Upper lobe of right lung (tissue), 1 donor: ENCODE measurements at regions not wholly inside any gene's neighbourhood (a gene's known extent, or its start where the extent isn't known, plus 50 kb on each side); places are given as distances from the start of the nearest gene placed in this dataset.
"Not testable (repeated sequence)": the region's sequence is repeated elsewhere in the genome, so short reads cannot be mapped to it uniquely, and the experiment has no call there.

Experiments used
- ATAC-seq: fragments of 200-7000 bp; cut with Tn5 transposase; one replicate; pipeline ENCODE4 v1.9.1; 2020; ENCODE audit warnings: mild to moderate bottlenecking, moderate library complexity
- DNase-seq: peaks from one replicate; pipeline ENCODE4 v3.0.0-alpha.2; 2020
- H3K27ac ChIP-seq: fragments of 200-600 bp; one replicate; pipeline ENCODE4 v1.8.0; 2022
- H3K27me3 ChIP-seq: fragments of 200-600 bp; one replicate; pipeline ENCODE4 v1.8.0; 2022; ENCODE audit warnings: mild to moderate bottlenecking
- H3K36me3 ChIP-seq: fragments of 200-600 bp; one replicate; pipeline ENCODE4 v1.8.0; 2022
- H3K4me1 ChIP-seq: fragments of 200-600 bp; one replicate; pipeline ENCODE4 v1.8.0; 2022
- H3K4me3 ChIP-seq: fragments of 200-600 bp; one replicate; pipeline ENCODE4 v1.8.0; 2022; ENCODE audit warnings: mild to moderate bottlenecking
- H3K9me3 ChIP-seq: fragments of 200-600 bp; one replicate; pipeline ENCODE4 v1.8.0; 2022
- intact Hi-C: fragments of 100-400 bp; cut with DNase I; formaldehyde crosslinking; loops from one replicate; pipeline ENCODE4 v1.11.0; 2022
- TF ChIP-seq, protein P1 (sequence below): fragments of 200-600 bp; IDR thresholded peaks from one replicate; pipeline ENCODE4 v1.8.0; 2022; ENCODE audit warnings: antibody characterized with exemption
- donor health status: DM: no; HTN: yes; CAD: no; lungs with severe emphysema.

- no peak overlapping the region for H3K4me3 ChIP-seq
- TF ChIP-seq, protein P1, sequence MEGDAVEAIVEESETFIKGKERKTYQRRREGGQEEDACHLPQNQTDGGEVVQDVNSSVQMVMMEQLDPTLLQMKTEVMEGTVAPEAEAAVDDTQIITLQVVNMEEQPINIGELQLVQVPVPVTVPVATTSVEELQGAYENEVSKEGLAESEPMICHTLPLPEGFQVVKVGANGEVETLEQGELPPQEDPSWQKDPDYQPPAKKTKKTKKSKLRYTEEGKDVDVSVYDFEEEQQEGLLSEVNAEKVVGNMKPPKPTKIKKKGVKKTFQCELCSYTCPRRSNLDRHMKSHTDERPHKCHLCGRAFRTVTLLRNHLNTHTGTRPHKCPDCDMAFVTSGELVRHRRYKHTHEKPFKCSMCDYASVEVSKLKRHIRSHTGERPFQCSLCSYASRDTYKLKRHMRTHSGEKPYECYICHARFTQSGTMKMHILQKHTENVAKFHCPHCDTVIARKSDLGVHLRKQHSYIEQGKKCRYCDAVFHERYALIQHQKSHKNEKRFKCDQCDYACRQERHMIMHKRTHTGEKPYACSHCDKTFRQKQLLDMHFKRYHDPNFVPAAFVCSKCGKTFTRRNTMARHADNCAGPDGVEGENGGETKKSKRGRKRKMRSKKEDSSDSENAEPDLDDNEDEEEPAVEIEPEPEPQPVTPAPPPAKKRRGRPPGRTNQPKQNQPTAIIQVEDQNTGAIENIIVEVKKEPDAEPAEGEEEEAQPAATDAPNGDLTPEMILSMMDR: no peak
- peaks cover 19% of the 10 kb centered on the region for H3K4me1 ChIP-seq
- peak; percentile 78 for DNase-seq
- H3K27me3 ChIP-seq: no peaks in the 10 kb centered on the region
- no peaks in the 10 kb centered on the region for H3K9me3 ChIP-seq
- intact Hi-C loops: no loop called here
- peak; percentile 80 for ATAC-seq
- no peak overlapping the region for H3K27ac ChIP-seq
- no peaks in the 10 kb centered on the region for H3K36me3 ChIP-seq
Observed at GRCh38 chr6:43926634-43927531, 156.9 kb downstream of the VEGFA start.

DNA sequence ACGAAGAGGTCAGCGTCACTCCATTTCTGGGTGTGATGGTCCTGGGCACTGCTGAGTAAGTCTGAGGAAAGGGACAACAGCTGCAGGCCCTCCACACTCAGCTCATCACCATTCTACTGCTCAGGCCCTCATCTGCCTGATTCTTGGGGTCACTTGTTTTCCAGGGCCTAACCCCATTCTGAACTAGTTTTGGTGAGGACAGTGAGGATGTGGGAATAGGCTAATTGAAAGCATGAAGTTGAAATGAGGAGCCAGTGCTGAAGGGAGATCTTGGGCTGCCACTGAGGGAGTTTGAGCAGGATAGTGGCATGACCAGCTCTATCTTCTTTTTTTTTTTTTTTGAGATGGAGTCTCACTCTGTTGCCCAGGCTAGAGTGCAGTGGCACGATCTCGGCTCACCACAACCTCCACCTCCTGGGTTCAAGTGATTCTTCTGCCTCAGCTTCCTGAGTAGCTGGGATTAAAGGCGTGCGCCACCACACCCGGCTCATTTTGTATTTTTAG lies 155.7 kb downstream of the VEGFA start:
- H3K27me3 ChIP-seq, ATAC-seq, H3K9me3 ChIP-seq, H3K4me3 ChIP-seq, intact Hi-C loops, DNase-seq, H3K27ac ChIP-seq, H3K36me3 ChIP-seq: not testable (repeated sequence)
- H3K4me1 ChIP-seq: peaks cover 19% of the 10 kb centered on the region

GRCh38 chr6:43924222-43924702 lies 154.3 kb downstream of the VEGFA start:
- Histone ChIP-seq H3K4me1 (peaks cover 19% of the 10 kb centered on the region), H3K4me3 (no peak overlapping the region), H3K27me3 (no peaks in the 10 kb centered on the region), H3K36me3 (no peaks in the 10 kb centered on the region), H3K9me3 (no peaks in the 10 kb centered on the region), H3K27ac (no peak overlapping the region)
- peak; percentile 58 for ATAC-seq
- TF ChIP-seq, protein P1: no peak
- peak; percentile 73 for DNase-seq
- intact Hi-C loops: no loop called here

GRCh38 chr6:43923376-43924221 lies 153.6 kb downstream of the VEGFA start:
- no peak overlapping the region for H3K4me3 ChIP-seq
- H3K36me3 ChIP-seq: no peaks in the 10 kb centered on the region
- TF ChIP-seq, protein P1: no peak
- ATAC-seq (no peak), DNase-seq (peak; percentile 44)
- H3K4me1 ChIP-seq: peaks cover 19% of the 10 kb centered on the region
- H3K27ac ChIP-seq: no peak overlapping the region
- no peaks in the 10 kb centered on the region for H3K27me3 ChIP-seq
- no peaks in the 10 kb centered on the region for H3K9me3 ChIP-seq
- intact Hi-C loops: no loop called here

- Histone ChIP-seq H3K4me1 (peaks cover 19% of the 10 kb centered on the region), H3K27me3 (no peaks in the 10 kb centered on the region), H3K27ac (no peak overlapping the region), H3K36me3 (no peaks in the 10 kb centered on the region), H3K9me3 (no peaks in the 10 kb centered on the region), H3K4me3 (no peak overlapping the region)
- intact Hi-C loops: no loop called here
- ATAC-seq (no peak), DNase-seq (peak; percentile 37)
- TF ChIP-seq, protein P1: no peak
Observed at GRCh38 chr6:43922426-43923375, 152.7 kb downstream of the VEGFA start.
